GM12878 (cell line): ENCODE measurements at regions not wholly inside any gene's neighbourhood (a gene's known extent, or its start where the extent isn't known, plus 50 kb on each side); places are given as distances from the start of the nearest gene placed in this dataset.

Experiments used
- ATAC-seq: fragments of 200-7000 bp; cut with Tn5 transposase; 3 replicates; pipeline ENCODE4 v1.9.1; 2020; ENCODE audit warnings: mild to moderate bottlenecking, moderate library complexity
- BruUV-seq: library from RNA; stranded (reverse); fragments of 400-500 nt; replicated peaks from 2 replicates; lab custom pipeline; 2021; lab: Mats Ljungman, UMichigan
- CTCF ChIA-PET: fragments of 300-600 bp; sonication (Branson Sonifier 250); formaldehyde crosslinking; extraction: SDS; loops from one replicate; lab custom pipeline; 2021; ENCODE audit warnings: inconsistent platforms; lab: Yijun Ruan, JAX
- POLR2A ChIA-PET: fragments of 350-600 bp; formaldehyde crosslinking; extraction: SDS; loops from one replicate; lab custom pipeline; 2021; ENCODE audit warnings: inconsistent platforms; lab: Charles Lee
- RAD21 ChIA-PET: fragments of 300-600 bp; sonication (Branson Sonifier 250); formaldehyde crosslinking; loops from one replicate; lab custom pipeline; 2023; ENCODE audit warnings: antibody characterized with exemption; ENCODE audit not compliant: unreplicated experiment; lab: Charles Lee
- SMC1A ChIA-PET: fragments of 300-600 bp; sonication (Branson Sonifier 250); formaldehyde crosslinking; loops from one replicate; lab custom pipeline; 2023; ENCODE audit not compliant: unreplicated experiment, uncharacterized antibody; lab: Charles Lee
- DNase-seq: peaks from one replicate; pipeline ENCODE4 v3.0.0-alpha.2; 2011; ENCODE audit warnings: low read depth, low spot score
- FAIRE-seq: peaks from 3 replicates; lab custom pipeline; 2011; peaks lifted over from hg19 to GRCh38; lab: Jason Lieb, UNC
- H2AFZ ChIP-seq: 2 replicates; pipeline ENCODE4 v1.6.0; 2011; ENCODE audit warnings: low read depth, low read length, control low read depth; ENCODE audit not compliant: control insufficient read depth
- H3K27ac ChIP-seq: 2 replicates; pipeline ENCODE4 v1.5.1; 2011; ENCODE audit warnings: control low read depth; ENCODE audit not compliant: control insufficient read depth, insufficient read depth
- H3K27me3 ChIP-seq, 2 experiments: replicated peaks in 1 of 2; 2 replicates each; pipeline versions ENCODE4 v1.6.0 to v1.6.1; 2011; ENCODE audit warnings: low read length in 1 of 2; ENCODE audit not compliant: control insufficient read depth in 2 of 2, insufficient read depth in 2 of 2
- H3K36me3 ChIP-seq, 2 experiments: 2 replicates each; pipeline ENCODE4 v1.5.1; 2011; ENCODE audit warnings: low read length in 1 of 2; ENCODE audit not compliant: control insufficient read depth in 2 of 2, insufficient read depth in 2 of 2
- H3K4me1 ChIP-seq: 2 replicates; pipeline ENCODE4 v1.6.1; 2011; ENCODE audit warnings: mild to moderate bottlenecking, low read length, moderate library complexity, mixed read lengths; ENCODE audit not compliant: control insufficient read depth, insufficient read depth
- H3K4me2 ChIP-seq: 2 replicates; pipeline ENCODE4 v1.6.0; 2011; ENCODE audit warnings: control low read depth; ENCODE audit not compliant: control insufficient read depth, insufficient read depth
- H3K4me3 ChIP-seq: fragments of 200-600 bp; sonication (generic); 2 replicates; pipeline ENCODE4 v1.5.1; 2016
- H3K79me2 ChIP-seq: 2 replicates; pipeline ENCODE4 v1.6.0; 2011; ENCODE audit warnings: low read length; ENCODE audit not compliant: control insufficient read depth, insufficient read depth
- H3K9ac ChIP-seq: 2 replicates; pipeline ENCODE4 v1.8.0; 2011; ENCODE audit warnings: low read length, control low read depth, mixed read lengths; ENCODE audit not compliant: control insufficient read depth, insufficient read depth
- H3K9me3 ChIP-seq: replicated peaks from 3 replicates; pipeline ENCODE4 v1.5.1; 2011; ENCODE audit warnings: mild to moderate bottlenecking, low read length; ENCODE audit not compliant: control insufficient read depth, insufficient read depth
- H4K20me1 ChIP-seq: 2 replicates; pipeline ENCODE4 v1.6.0; 2011; ENCODE audit not compliant: control insufficient read depth, insufficient read depth
- CEBPZ ChIP-seq: fragments of 150-350 bp; IDR thresholded peaks from 2 replicates; pipeline ENCODE4 v1.6.1; 2016; ENCODE audit warnings: low read depth, low read length
- CREB1 ChIP-seq: IDR thresholded peaks from 2 replicates; pipeline ENCODE4 v1.6.1; 2012; ENCODE audit warnings: low read depth, mild to moderate bottlenecking, inconsistent platforms
- MEF2B ChIP-seq: fragments of 450-650 bp; IDR thresholded peaks from 2 replicates; pipeline ENCODE4 v1.6.1; 2018; ENCODE audit warnings: mild to moderate bottlenecking, moderate library complexity; ENCODE audit not compliant: partially characterized antibody, poor library complexity, severe bottlenecking
- NKRF ChIP-seq: fragments of 450-650 bp; conservative IDR thresholded peaks from 2 replicates; pipeline ENCODE4 v1.6.1; 2017; ENCODE audit warnings: mild to moderate bottlenecking, moderate library complexity
- PAX5 ChIP-seq: IDR thresholded peaks from 2 replicates; pipeline ENCODE4 v1.6.1; 2011; ENCODE audit warnings: low read depth, low read length, borderline replicate concordance
- RELB ChIP-seq: fragments of 450-650 bp; IDR thresholded peaks from 2 replicates; pipeline ENCODE4 v1.6.1; 2017; ENCODE audit warnings: low read depth, mild to moderate bottlenecking, moderate library complexity
- REST ChIP-seq: IDR thresholded peaks from 2 replicates; pipeline ENCODE4 v1.6.1; 2012; ENCODE audit warnings: mild to moderate bottlenecking, low read depth, low read length
- WGBS: methylation state at CpG from one replicate; pipeline ENCODE4 v1.1.6; 2016; ENCODE audit warnings: low lambda C conversion rate; ENCODE audit not compliant: insufficient replicate concordance, insufficient coverage; ENCODE audit errors: missing lambda C conversion rate; 5-methylcytosine and 5-hydroxymethylcytosine counted together
- in situ Hi-C: fragments of 300-500 bp; cut with MboI; formaldehyde crosslinking; loops from 9 replicates; pipeline ENCODE4 v1.14.3; 2018; ENCODE audit warnings: mixed read lengths
- intact Hi-C: fragments of 100-400 bp; cut with micrococcal nuclease; formaldehyde crosslinking; loops from one replicate; pipeline ENCODE4 v1.14.2; 2022; ENCODE audit not compliant: unreplicated experiment

GRCh38 chr1:47568763-47569162 lies 130.9 kb downstream of the FOXD2 start (continued):
- TF ChIP-seq REST: no peak
- TF ChIP-seq RELB: no peak

- intact Hi-C loops: no loop called here
- ATAC-seq (no peak), DNase-seq (no peak), FAIRE-seq (no peak)
- no peak overlapping the region for H2AFZ ChIP-seq
- ChIA-PET CTCF (interaction anchor here (0.7 kb wide), 1 partner anchor 41 kb away, joined by 3 read pairs; no protein-coding TSS in a partner anchor), RAD21 (no interaction called here), SMC1A (no interaction called here), POLR2A (no interaction called here)
- no peaks in the 10 kb centered on the region for H3K4me1 ChIP-seq
- TF ChIP-seq MEF2B (no peak), NKRF (no peak), CEBPZ (no peak), PAX5 (no peak), CREB1 (no peak)
- no peak overlapping the region for H3K9ac ChIP-seq
- in situ Hi-C loops: no loop called here
- H3K9me3 ChIP-seq: no peaks in the 10 kb centered on the region
- H3K36me3 ChIP-seq: no peaks in the 10 kb centered on the region
- H4K20me1 ChIP-seq: no peaks in the 10 kb centered on the region
- BruUV-seq: no TSS peak
- H3K27me3 ChIP-seq: no peaks in the 10 kb centered on the region; a peak in 1 of 4 replicates
- WGBS: 40% methylated on average over 5 of the region's 5 CpGs
- H3K4me2 ChIP-seq: no peak overlapping the region
- H3K4me3 ChIP-seq: no peak overlapping the region
- no peaks in the 10 kb centered on the region for H3K79me2 ChIP-seq
- H3K27ac ChIP-seq: no peak overlapping the region
These were observed 131.4 kb downstream of the FOXD2 start for GRCh38 chr1:47569261-47569660.
